IPS-NIHi7 (cell line): ENCODE measurements at regions not wholly inside any gene's neighbourhood (a gene's known extent, or its start where the extent isn't known, plus 50 kb on each side); places are given as distances from the start of the nearest gene placed in this dataset.
"Not testable (repeated sequence)": the region's sequence is repeated elsewhere in the genome, so short reads cannot be mapped to it uniquely, and the experiment has no call there.

Source experiments
- DNase-seq: peaks from one replicate; pipeline ENCODE4 v3.0.0; 2012; ENCODE audit warnings: mixed read lengths; ENCODE audit errors: extremely low spot score

DNA sequence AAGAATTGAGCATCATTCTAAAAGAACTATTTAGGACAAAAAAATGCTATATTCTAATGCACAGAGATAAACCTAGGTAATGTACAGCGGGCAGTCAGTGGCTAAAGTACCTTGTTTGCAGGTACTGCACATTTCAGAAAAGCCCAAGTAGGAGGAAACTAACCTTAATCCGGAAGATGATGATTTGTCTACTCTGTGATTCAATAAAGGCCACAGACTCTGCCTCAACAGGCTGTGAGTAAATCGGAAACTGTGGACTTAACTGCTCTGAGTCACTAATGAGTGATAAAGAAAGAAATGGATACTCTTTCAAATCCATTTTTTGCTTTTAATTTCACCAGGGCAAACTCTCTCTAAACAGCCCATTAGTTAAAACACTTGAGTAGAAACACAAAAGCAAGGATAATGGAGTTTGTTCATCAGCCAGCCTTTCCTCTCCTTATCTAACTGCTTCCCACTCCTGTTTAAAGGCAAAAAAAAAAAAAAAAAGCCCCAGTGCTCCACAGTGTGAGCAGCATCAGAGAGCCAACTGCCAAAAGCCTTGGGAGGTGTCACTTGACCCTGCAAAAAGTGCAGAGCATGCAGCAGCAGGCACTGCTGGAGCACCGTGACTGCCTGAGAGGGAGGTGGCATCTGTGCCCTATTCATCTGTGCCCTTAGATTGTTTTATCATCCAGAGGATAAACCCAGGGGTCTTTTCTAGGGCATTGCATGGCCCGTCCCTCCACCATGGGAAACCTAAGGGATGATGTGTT lies 187.7 kb downstream of the SATB1 start:
- no peak for DNase-seq

GRCh38 chr3:18236726-18237125 lies 188.4 kb downstream of the SATB1 start:
- DNase-seq: no peak

GRCh38 chr3:18234717-18235335 lies 190.3 kb downstream of the SATB1 start:
- DNase-seq: no peak

DNA sequence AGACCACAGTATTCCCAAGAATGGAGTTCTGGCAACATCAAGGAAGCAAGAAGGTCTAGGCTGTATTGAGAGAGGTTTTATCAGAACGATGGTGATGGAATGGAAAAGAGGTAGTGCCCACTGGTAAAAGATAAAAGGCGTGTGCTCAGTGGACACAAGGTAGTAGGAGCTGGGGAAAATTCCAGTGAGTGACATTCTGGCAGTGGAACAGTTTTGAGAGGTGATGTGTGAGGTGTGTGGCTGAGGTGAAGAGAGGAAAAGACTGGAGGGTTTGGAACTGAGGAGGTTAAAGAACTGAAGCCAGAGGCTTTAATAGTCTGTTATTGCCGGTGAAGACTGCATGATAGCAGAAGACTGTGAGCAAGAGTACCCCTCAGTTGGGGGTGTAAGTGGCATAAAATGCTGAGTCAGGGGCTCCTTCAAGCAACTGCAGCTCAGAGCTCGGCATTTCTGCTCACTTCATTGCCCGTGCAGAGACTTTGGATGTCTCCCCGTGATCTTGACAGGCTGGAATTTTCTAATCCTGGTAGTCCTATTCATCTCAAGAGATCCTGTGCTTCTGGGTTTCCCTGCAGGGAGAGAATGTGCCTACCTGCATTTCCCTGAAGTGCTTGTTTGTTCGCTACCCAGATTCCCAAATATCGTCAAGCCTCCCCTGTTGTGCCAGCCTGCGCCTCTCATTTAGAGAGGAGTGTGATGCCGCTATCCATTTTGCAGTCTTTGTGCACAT lies 191.0 kb downstream of the SATB1 start:
- peak; percentile 22 for DNase-seq

GRCh38 chr3:18232317-18232716 lies 192.8 kb downstream of the SATB1 start:
- DNase-seq: no peak

GRCh38 chr3:18228060-18228459 lies 197.1 kb downstream of the SATB1 start:
- DNase-seq: no peak

DNA sequence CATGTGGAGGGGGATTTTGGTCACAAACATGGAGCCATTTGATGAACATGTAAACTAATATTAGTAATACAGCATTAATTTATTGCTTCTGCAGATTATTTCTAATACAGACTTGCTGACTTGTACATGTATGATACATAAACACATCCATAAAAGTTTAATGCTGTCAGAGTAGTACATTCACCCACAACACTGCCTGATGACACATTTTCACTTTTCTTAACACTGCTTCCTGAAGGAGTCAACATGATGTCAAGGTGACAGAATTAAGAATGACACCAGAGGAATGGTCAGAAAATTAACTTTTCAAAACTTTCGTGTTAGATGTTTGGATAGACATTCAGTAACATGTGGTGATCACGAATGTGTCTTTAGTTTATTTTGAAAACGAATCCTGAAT lies 199.4 kb downstream of the SATB1 start:
- no peak for DNase-seq

DNA sequence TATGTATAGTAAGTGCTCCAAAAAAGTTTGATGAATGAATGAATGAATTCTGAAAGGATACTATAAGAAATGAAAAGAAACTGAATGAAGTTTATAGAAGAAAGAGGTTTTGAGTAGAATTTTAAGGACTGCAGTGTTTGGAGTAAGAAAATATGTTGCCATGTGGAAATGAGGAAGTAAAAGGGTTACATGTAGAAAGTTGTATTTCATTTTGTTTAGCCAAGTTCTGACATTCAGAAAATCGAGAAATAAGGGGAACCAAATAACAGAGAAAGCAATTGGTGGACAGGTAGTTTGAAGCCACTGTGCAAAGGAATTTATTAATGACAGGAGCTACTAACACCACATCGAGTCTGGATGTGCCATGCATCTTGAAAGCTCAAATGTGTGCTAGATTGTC lies 200.7 kb downstream of the SATB1 start:
- no peak for DNase-seq

GRCh38 chr3:18223974-18224373 lies 201.2 kb downstream of the SATB1 start:
- no peak for DNase-seq

- DNase-seq: no peak
Observed at GRCh38 chr3:18223571-18223970, 201.6 kb downstream of the SATB1 start.

- DNase-seq: no peak
Observed at GRCh38 chr3:18222686-18223085, 202.5 kb downstream of the SATB1 start.

GRCh38 chr3:18217507-18218174 lies 207.5 kb downstream of the SATB1 start:
- no peak for DNase-seq

DNA sequence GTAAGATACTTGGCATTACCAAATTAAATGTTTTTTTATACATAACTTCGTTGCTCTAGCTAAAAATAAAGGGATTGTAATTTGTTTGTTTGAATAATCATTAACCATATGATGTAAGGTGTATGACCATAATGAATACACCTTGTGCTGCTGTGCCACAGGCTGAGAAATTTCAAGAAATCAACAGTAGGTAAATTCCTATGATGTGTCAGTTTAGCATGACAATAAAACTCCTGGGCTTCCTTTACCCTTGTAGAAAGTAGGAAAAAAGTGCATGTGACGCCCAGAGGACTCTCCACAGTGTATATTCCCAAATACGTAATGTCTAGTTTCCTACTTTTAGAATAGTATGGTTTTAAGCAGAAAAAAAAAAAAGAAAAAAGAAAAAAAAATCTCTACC lies 208.1 kb downstream of the SATB1 start:
- no peak for DNase-seq

DNA sequence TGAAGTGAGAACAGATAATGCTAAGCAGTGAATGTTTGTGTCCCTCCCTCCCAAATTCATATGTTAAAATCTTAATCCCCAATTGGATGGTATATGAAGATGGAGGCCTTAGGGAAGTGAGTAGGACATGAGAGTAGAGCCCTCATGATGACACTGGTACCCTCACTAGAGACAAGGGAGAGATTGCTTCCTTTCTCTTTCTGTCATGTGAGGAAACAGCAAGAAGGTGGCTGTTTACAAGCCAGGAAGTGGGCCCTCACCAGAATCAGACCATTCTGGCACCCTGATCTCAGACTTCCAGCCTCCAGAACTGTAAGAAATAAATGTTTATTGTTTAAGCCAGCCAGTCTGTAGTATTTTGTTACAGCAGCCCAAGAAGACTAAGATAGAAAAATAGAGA lies 209.5 kb downstream of the SATB1 start:
- DNase-seq: no peak

DNA sequence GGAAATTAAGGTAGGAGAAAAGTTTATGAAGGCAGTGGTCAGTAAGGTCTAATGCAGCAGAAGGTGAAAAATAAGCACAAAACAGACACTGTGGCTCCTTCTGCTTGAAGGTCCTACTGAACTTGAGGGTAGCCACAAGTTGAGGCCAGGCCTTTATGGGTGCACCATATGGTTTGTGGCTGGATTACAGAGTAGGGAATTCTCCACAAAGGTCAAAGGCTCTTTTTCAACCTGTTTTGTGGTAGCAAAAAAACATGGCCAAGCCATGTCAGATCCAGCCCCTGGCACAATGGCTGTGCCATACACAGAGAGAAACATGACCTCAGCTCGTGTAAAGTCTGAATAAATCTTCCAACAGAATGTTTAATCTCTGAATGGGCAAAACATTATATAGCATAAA lies 214.0 kb downstream of the SATB1 start:
- no peak for DNase-seq

- DNase-seq: no peak
Observed at GRCh38 chr3:18208856-18209255, 216.3 kb downstream of the SATB1 start.

- DNase-seq: no peak
Observed at GRCh38 chr3:18208091-18208490, 217.0 kb downstream of the SATB1 start.

DNA sequence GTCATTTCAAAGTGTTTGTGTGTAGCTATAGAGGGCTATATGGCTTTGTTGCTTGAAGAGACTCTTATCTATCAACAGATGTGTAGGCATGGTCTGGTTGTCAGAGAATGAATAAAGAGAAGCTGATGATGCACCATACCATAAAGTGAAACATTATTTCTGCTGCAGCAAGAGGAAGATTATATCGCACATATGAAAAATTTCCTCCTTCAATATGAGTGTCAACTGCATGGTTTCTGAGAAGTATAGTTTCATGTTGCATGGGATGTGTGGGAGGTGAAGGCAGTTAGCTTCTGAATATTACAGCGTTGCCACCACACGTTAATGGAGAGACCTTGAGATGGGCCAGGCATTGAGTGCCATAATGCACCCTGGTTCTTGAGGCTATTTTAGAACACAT lies 217.9 kb downstream of the SATB1 start:
- DNase-seq: no peak

GRCh38 chr3:18205701-18206100 lies 219.4 kb downstream of the SATB1 start:
- DNase-seq: not testable (repeated sequence)

GRCh38 chr3:18201315-18201714 lies 223.8 kb downstream of the SATB1 start:
- no peak for DNase-seq

GRCh38 chr3:18199757-18200156 lies 225.4 kb downstream of the SATB1 start:
- no peak for DNase-seq

- no peak for DNase-seq
Observed at GRCh38 chr3:18195836-18196235, 229.3 kb downstream of the SATB1 start.
